DOHH2 (cell line): ENCODE measurements at regions not wholly inside any gene's neighbourhood (a gene's known extent, or its start where the extent isn't known, plus 50 kb on each side); places are given as distances from the start of the nearest gene placed in this dataset.

Experiments
- H3F3A ChIP-seq: fragments of 200-600 bp; sonication (generic), shearing (Covaris generic); 2 replicates; pipeline ENCODE4 v1.6.0; 2016; ENCODE audit warnings: antibody characterized with exemption, mild to moderate bottlenecking; ENCODE audit not compliant: control insufficient read depth, insufficient read depth
- H3K27ac ChIP-seq: fragments of 200-600 bp; sonication (generic); 2 replicates; pipeline ENCODE4 v1.5.1; 2014; ENCODE audit warnings: low read depth, mild to moderate bottlenecking, low read length, moderate library complexity
- H3K27me3 ChIP-seq: fragments of 200-600 bp; sonication (generic); 2 replicates; pipeline ENCODE4 v1.6.1; 2014; ENCODE audit warnings: mild to moderate bottlenecking, low read length, mixed read lengths; ENCODE audit not compliant: control insufficient read depth
- H3K36me3 ChIP-seq: fragments of 200-600 bp; sonication (generic); 2 replicates; pipeline ENCODE4 v1.6.1; 2014; ENCODE audit warnings: mild to moderate bottlenecking, low read length, moderate library complexity, mixed read lengths; ENCODE audit not compliant: control insufficient read depth
- H3K4me1 ChIP-seq: fragments of 200-600 bp; sonication (generic); 2 replicates; pipeline ENCODE4 v1.6.1; 2014; ENCODE audit warnings: mild to moderate bottlenecking, low read length, mixed read lengths; ENCODE audit not compliant: control insufficient read depth
- H3K4me2 ChIP-seq: fragments of 200-600 bp; sonication (generic); 2 replicates; pipeline ENCODE4 v1.6.0; 2014; ENCODE audit warnings: mild to moderate bottlenecking, low read length, moderate library complexity
- H3K4me3 ChIP-seq: fragments of 200-600 bp; sonication (generic); 2 replicates; pipeline ENCODE4 v1.5.1; 2014; ENCODE audit warnings: mild to moderate bottlenecking, low read length, mixed read lengths
- H3K79me2 ChIP-seq: fragments of 200-600 bp; sonication (generic); 2 replicates; pipeline ENCODE4 v1.6.1; 2014; ENCODE audit warnings: mild to moderate bottlenecking, low read length, mixed read lengths; ENCODE audit not compliant: control insufficient read depth
- H3K9me2 ChIP-seq: fragments of 200-600 bp; sonication (generic); replicated peaks from 2 replicates; pipeline ENCODE4 v1.6.1; 2014; ENCODE audit warnings: mild to moderate bottlenecking, low read length, mixed read lengths; ENCODE audit not compliant: control insufficient read depth
- H3K9me3 ChIP-seq: fragments of 200-600 bp; sonication (generic); 2 replicates; pipeline ENCODE4 v1.6.1; 2014; ENCODE audit warnings: antibody characterized with exemption, low read length, mixed read lengths; ENCODE audit not compliant: control insufficient read depth, insufficient read depth
- H4K20me1 ChIP-seq: fragments of 200-600 bp; sonication (generic); 2 replicates; pipeline ENCODE4 v1.6.0; 2014; ENCODE audit warnings: low read depth, mild to moderate bottlenecking, antibody characterized with exemption, low read length, moderate library complexity; ENCODE audit not compliant: control insufficient read depth, insufficient read depth
- EZH2phosphoT487 ChIP-seq: fragments of 200-600 bp; sonication (generic); IDR thresholded peaks from 2 replicates; pipeline ENCODE4 v1.6.1; 2017; ENCODE audit warnings: borderline replicate concordance, mild to moderate bottlenecking, antibody characterized with exemption, low read length, moderate library complexity, mixed read lengths
- TF ChIP-seq, protein P1 (sequence below): fragments of 200-600 bp; sonication (generic); IDR thresholded peaks from one replicate; pipeline ENCODE4 v1.5.1; 2014; ENCODE audit warnings: antibody characterized with exemption, mild to moderate bottlenecking, low read depth, low read length; ENCODE audit not compliant: poor library complexity, severe bottlenecking

DNA sequence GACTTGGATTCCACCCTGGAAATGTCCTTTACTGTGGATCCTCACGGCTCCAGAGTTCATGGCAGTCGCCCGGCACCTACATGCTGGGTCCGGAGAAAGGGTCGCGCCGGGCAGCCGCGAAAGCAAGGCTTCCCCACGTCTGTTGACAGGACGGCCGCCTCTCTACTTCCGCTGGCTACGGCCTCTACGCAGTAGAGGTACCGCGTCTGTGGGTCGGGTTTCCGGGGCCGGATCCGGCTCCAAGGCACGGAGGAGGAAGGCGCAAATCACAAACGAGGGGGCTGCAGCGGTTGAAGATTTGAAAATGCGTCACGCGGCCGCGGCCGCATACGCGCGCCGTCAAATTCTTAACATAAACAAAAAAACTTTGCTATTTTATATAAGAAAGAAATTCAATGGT lies 649.6 kb downstream of the REEP3 start:
- Histone ChIP-seq H3K9me2 (no peaks in the 10 kb centered on the region; the same call in 1 of the 2 replicates), H3F3A (no peaks in the 10 kb centered on the region), H3K4me3 (no peak overlapping the region), H3K4me2 (no peak overlapping the region), H3K9me3 (no peaks in the 10 kb centered on the region), H3K4me1 (no peaks in the 10 kb centered on the region), H3K27ac (no peak overlapping the region), H3K79me2 (no peaks in the 10 kb centered on the region), H3K27me3 (no peaks in the 10 kb centered on the region), H4K20me1 (no peaks in the 10 kb centered on the region), H3K36me3 (no peaks in the 10 kb centered on the region)
- TF ChIP-seq, protein P1, sequence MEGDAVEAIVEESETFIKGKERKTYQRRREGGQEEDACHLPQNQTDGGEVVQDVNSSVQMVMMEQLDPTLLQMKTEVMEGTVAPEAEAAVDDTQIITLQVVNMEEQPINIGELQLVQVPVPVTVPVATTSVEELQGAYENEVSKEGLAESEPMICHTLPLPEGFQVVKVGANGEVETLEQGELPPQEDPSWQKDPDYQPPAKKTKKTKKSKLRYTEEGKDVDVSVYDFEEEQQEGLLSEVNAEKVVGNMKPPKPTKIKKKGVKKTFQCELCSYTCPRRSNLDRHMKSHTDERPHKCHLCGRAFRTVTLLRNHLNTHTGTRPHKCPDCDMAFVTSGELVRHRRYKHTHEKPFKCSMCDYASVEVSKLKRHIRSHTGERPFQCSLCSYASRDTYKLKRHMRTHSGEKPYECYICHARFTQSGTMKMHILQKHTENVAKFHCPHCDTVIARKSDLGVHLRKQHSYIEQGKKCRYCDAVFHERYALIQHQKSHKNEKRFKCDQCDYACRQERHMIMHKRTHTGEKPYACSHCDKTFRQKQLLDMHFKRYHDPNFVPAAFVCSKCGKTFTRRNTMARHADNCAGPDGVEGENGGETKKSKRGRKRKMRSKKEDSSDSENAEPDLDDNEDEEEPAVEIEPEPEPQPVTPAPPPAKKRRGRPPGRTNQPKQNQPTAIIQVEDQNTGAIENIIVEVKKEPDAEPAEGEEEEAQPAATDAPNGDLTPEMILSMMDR, result no peak
- no peak for TF ChIP-seq EZH2phosphoT487

DNA sequence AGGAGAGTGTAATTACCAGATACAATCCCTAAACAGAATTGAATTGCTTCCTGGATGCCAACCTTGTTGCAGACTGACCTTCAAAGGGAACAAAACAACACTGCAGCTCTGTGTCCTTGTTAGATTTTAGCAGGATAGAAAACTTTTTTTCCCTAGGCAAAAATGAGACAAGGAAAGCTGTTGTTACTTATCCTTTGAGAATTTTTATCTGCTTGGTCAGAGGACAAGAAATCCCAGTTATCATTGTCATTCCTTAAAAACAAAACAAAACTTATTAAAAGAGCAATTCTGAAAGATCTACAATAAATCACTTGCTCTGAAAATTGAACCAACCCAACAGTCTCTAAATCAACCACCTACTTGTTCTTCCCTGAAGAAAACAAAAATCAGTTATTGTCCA lies 652.6 kb downstream of the REEP3 start:
- TF ChIP-seq EZH2phosphoT487, result no peak
- TF ChIP-seq, protein P1, result no peak
- no peak overlapping the region for H3K27ac ChIP-seq
- H3K4me1 ChIP-seq, result no peaks in the 10 kb centered on the region

DNA sequence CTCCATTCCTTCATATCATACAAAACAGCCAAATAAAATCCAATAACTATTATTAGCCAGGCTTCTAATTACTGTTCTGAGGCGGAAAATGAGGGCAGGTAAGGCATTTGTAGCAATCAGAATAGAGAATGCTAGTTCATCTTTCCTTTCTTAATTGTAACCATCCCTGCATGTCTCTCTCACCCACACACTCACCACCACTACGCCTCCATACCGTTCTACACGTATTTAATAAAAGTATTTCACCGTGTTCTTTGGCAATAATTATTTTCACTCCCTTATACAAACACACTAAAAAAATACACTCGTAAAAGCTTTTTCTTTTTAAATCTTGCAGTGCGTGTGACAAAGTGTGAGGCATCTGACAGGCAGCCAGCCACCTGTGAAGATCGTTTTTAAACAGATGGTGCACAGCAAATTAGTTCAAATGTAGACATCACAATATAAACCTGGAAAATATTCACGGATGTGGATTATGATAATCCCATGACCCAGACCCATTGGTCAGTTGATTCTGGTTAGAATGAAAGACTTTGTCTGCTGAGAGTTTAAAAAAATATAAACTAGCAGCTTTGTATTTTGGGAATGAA lies 653.6 kb downstream of the REEP3 start:
- H3K9me3 ChIP-seq, result no peaks in the 10 kb centered on the region
- H3K9me2 ChIP-seq, result no peaks in the 10 kb centered on the region; the same call in 1 of the 2 replicates
- H3K36me3 ChIP-seq, result no peaks in the 10 kb centered on the region
- no peaks in the 10 kb centered on the region for H3F3A ChIP-seq
- H3K4me2 ChIP-seq, result no peak overlapping the region
- H3K27ac ChIP-seq, result no peak overlapping the region
- no peaks in the 10 kb centered on the region for H3K79me2 ChIP-seq
- no peaks in the 10 kb centered on the region for H4K20me1 ChIP-seq
- no peak for TF ChIP-seq EZH2phosphoT487
- TF ChIP-seq, protein P1, result no peak
- no peaks in the 10 kb centered on the region for H3K27me3 ChIP-seq
- H3K4me1 ChIP-seq, result no peaks in the 10 kb centered on the region
- H3K4me3 ChIP-seq, result no peak overlapping the region

More for the DNA sequence above, 652.6 kb downstream of the REEP3 start:
- H3K9me3 ChIP-seq, result no peaks in the 10 kb centered on the region
- H3K9me2 ChIP-seq, result no peaks in the 10 kb centered on the region; the same call in 1 of the 2 replicates
- H3K79me2 ChIP-seq, result no peaks in the 10 kb centered on the region
- H4K20me1 ChIP-seq, result no peaks in the 10 kb centered on the region
- H3K4me3 ChIP-seq, result no peak overlapping the region
- no peaks in the 10 kb centered on the region for H3K36me3 ChIP-seq
- no peaks in the 10 kb centered on the region for H3F3A ChIP-seq
- no peak overlapping the region for H3K4me2 ChIP-seq
- no peaks in the 10 kb centered on the region for H3K27me3 ChIP-seq
